ENCODE measurements at regions not wholly inside any gene's neighbourhood (a gene's known extent, or its start where the extent isn't known, plus 50 kb on each side); places are given as distances from the start of the nearest gene placed in this dataset.
"Not testable (repeated sequence)": the region's sequence is repeated elsewhere in the genome, so short reads cannot be mapped to it uniquely, and the experiment has no call there.

DNA sequence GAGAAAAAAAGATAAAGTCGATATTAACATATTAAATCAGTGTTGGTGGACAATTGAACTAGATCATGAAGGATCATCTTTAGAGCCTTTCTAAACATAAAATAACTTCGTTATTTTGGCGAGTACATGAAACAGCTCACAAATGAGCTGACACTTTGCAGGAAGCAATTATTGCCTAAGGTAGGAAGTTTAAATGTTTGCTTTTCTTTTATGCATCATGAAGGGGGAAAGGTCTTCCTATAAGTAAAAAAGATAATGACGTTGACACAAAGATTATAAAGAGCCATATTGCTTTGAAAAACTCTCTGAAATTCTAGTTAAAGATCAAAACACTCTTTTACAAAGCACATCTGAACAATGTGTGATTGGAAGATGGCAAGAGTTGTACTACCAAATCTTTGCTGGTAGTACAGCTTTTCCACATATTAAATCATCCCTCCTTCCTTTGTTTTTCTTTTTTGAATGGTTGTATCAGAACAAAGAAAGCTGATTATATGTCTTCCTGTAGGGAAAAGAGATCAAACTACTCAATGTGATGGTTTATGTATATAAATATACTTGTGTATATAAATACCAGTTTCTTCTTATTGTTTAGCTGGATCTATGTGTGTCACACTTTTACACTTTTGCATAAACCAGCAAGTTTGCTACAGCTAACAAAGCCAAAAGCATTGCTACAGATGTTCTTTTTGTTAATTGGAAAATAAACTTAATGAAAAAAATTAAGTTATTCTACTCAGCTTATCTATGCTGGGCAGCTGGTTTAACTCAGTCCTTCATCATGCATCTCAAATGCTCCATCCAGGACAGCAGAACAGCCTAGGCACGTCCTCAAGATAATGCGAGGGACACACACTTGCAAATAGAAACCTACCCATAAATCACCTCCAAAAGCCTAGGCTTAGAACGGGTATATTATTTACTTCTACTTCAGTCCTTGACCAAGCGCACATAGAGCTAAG is 850.8 kb upstream of the ROBO1 start:
- DNase-seq (ENCODE audit: low read depth in 2 of 2), result no peak

DNA sequence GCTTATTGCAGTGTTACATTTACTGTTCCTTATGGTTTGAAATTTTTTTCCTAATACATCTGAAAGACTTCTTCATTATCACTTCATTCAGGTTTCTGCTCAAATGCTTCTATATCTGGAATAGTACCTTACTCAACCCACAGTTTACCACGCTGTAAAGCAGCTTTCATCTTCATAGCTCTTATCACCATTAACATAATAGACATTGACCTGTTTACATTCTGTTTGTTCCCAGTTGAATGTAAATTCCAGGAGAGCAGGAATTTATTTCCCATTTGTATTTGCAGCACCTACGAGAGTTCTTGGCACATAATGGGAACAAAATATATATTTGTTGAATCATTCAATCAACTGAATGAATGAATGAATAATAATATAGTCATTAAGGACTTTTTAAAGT is 844.6 kb upstream of the ROBO1 start:
- no peak for DNase-seq (ENCODE audit: low read depth in 2 of 2)

DNA sequence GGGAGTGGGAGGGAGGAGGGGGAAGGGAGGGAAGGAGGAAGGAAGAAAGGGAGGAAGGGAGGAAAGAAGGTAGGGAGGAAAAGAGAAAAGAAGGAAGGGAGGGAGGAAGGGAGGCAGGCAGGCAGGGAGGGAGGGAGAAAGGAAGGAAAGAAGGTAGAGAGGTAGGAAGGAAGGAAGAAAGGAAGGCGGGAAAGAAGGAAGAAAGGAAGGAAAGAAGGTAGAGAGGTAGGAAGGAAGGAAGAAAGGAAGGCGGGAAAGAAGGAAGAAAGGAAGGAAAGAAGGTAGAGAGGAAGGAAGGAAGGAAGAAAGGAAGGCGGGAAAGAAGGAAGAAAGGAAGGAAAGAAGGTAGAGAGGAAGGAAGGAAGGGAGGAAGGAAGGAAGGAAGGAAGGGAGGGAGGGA is 840.3 kb upstream of the ROBO1 start:
- not testable (repeated sequence) for DNase-seq (ENCODE audit: low read depth in 2 of 2)

DNA sequence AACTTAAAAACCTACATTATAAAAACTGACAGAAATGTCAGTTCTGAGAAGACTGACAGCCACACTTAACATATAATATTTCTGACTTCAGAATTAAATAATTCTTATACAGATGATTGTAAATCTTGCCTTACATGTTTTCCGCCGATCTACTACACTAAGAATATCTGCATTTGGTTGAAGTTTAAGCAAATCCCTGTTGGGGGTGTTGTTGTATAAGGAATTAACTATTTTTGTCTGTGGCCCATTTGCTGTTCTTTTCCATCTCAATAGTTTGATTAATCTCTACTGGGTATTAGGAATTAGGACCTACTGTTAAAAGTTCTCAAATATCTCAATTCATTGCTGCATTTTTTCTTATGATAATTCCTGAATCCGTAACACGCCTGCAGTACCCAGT is 838.3 kb upstream of the ROBO1 start:
- DNase-seq (ENCODE audit: low read depth in 2 of 2), result no peak

DNA sequence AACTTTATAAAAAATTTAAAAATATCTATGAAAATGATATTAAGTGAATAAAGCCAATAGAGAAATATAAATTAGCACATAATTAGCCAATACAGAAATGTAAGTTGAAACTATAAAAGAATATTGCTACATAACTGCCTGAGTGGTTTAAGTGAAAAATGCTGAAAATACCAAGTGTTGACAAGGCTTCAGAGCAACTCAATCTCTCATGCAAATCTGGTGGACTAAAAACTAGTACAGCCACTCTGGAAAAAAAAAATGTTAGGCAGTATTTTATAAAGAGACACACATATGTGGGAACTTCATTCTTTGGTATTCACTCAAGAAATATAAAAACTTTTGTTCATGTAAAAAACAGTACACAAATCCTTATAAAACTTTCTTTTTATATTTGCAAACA is 833.7 kb upstream of the ROBO1 start:
- DNase-seq (ENCODE audit: low read depth in 2 of 2), result no peak

DNA sequence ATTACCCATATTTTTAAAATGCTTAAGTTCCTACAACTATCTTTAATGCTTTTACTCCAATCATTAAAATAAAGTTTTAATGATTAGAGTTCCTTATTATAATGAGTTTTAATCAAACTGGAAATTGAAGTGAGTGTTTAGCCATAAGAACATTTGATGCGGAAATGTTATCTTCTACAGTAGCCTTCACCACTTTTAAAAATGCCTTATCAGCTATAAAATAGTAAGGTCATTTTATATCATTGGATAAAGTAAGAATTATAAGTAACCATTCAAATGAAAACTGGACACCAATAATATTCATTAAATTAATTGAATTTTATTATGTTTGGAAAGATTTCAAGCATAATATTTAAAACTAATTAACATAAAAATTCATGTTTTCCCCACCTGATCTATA is 825.0 kb upstream of the ROBO1 start:
- no peak for DNase-seq (ENCODE audit: low read depth in 2 of 2)

DNA sequence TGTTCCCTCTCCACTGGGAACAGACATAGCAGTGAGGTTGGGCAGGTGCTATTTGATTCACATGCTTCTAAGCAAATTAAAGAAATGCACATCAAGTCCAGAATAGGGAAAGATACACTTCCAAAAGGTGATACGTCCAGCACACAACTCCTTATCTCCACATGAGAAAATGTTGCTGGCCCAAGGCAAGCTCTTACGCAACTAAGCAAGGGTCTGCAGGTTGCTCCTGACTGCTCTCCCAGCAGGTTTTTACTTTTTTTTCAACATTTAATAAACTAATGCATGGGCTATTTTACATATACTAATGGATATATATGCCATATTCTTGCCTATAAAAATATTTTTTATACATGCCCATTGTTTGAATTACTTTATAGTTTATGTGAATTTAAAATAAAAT is 818.5 kb upstream of the ROBO1 start:
- DNase-seq (ENCODE audit: low read depth in 2 of 2), result no peak

DNA sequence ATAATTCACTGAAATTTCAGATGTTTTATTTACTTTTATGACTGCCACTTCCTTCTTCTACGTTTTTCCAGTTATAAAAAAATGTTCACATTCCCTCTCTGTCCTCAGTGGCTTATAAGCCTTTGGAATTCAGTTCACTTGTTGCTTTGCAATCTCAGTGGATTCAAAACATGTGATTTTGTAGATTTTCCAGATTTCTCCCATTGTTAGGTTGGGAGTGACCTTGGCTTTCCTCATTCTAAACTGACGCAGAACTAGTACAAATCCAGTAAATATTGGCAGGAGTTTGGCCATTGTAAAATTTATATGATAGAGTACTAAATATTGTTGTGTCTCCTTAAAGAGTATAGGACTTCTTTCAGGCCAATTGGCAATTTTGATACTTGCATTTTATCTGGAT is 812.3 kb upstream of the ROBO1 start:
- DNase-seq (ENCODE audit: low read depth in 2 of 2), result no peak

DNA sequence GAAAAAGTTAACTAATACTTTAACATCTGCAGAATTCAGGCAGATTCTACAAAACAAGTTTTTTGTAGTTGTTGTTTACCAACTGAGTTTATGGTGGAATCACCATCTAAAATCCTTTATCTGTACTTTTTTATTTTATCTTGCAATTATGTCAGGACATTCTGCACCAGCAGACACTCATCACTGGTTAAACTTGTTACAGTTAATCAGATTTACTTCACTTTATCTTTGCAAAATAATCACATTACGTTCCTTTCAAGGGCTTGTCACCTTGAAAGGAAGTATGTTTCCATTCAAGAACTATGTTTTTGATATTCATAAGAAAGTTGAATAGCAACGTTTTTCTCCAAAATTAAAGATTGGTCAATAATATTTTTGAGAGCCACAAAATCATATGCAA is 796.6 kb upstream of the ROBO1 start:
- no peak for DNase-seq (ENCODE audit: low read depth in 2 of 2)

DNA sequence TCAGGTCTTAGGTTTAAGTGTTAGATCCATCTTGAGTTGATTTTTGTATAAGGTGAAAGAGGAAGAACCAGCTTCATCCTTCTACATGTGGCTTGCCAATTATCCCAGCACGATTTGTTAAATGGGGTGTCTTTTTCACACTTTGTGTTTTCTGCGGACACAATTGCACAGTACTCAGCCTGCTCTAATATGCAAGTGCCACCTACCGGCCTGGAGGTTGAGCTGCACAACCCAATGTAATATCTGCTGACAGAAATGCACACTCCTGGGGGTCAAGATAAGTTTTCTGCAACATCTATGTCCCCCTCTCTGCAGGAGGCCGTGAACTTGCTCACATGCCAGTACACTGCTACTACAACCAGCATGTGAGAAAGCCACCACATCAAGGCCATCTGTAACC is 791.9 kb upstream of the ROBO1 start:
- DNase-seq (ENCODE audit: low read depth in 2 of 2), result no peak

DNA sequence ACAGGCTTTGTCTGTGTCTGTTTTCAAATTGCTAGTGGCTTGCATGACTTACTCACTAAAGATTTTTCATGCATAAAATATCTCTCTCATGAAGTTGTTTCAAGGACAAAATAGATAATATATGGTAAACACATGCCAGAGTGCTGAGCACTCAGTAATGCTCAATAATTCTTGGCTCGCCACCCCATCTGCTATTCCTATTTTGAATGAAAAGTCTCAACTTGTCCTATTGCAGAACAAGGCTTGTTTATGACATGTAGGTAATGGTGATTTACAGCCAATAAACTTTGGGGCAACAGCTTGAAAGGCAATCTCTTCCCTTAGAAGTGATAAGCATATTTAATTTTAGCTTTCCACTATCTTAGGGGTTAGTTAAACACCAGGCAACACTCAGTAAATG is 789.0 kb upstream of the ROBO1 start:
- DNase-seq (ENCODE audit: low read depth in 2 of 2), result no peak

DNA sequence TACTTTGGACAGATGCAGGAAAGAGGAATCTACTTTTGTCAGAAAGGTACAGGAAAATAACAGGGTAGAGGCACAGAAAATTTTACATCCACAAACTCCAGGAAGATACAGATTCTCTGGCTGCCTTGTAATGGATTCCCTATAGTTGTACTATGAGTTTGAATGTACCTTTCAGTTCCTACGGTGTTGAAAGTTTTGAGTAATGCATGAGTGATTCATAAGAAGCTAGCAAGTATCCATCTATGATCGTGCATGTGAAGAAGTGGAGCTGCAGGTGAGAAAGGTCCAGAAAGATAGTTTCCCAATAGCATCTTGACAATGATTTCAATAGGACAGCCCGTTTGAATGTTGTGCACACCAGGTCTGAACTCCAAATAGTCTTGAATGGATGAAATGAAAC is 786.5 kb upstream of the ROBO1 start:
- no peak for DNase-seq (ENCODE audit: low read depth in 2 of 2)

DNA sequence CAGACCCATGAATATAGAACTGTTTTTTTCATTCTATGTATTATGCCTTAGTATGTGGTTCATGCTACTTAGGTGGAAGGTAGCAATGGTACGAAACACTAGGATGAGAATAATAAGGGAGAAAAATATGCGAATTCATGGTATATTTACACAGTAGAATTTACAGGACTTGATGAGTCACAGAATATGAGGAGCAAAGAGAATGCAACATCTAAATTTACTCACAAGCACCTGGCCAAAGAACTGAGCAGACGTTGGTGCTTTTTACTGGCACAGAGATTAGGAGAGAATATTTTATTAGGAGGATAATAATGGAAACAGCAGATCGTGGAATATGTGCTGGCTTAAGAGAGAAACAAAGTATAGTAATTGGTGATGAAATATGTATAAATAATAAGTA is 785.4 kb upstream of the ROBO1 start:
- no peak for DNase-seq (ENCODE audit: low read depth in 2 of 2)

DNA sequence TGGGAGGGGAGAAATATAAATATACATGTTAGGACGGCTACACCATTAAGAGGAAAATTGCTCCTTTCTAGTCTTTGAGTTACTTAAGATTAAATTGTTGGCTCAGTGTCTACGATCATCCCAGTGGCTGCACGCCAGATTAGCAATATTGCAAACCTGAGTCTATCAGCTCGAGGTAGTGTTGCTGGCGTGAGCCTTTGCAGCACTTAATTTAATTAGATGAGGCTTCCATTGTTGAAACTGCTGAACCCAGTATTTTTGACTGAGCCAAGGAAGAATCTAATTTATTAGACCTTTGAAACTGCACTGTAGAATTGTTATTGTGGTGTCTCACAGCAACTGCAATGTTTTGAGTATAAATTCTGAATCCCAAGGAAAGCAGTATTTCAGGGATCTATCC is 782.4 kb upstream of the ROBO1 start:
- DNase-seq (ENCODE audit: low read depth in 2 of 2), result no peak

DNA sequence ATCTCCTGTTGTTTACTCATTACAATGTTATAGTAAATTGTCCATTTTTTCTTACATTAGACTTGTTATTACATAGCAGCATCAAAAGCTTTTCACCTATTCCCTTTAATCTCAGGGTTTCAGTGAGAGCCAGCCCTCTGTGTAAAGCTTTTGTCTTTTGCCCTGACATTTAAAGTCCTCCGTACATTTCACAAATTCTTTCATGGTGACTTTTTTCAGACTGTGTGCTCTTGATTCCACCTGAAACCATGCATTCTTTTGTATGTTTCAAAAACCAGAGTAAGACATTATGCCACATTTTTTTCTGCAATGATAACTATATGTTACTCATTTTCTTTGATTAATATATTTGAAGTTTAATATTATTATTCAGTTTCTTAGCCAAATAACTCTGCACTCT is 781.4 kb upstream of the ROBO1 start:
- no peak for DNase-seq (ENCODE audit: low read depth in 2 of 2)

DNA sequence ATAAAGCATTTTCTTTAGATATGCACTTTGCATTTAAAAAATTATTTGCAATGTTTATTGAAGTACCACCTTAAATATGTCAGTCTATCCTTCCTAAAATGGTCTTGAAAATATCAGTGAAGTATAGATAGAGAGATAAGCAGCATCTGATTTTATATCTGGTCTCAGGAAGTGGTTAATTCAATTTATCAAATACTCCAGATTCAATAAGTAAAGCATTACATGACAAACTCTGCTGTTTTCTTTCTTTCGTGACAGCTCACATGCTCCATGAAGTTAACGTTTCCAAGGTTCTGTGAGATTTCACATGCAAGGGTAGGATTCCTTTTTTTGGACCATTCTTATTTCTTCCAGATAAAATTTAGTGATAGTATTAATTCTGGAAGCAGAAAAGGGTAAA is 775.4 kb upstream of the ROBO1 start:
- DNase-seq (ENCODE audit: low read depth in 2 of 2), result no peak

DNA sequence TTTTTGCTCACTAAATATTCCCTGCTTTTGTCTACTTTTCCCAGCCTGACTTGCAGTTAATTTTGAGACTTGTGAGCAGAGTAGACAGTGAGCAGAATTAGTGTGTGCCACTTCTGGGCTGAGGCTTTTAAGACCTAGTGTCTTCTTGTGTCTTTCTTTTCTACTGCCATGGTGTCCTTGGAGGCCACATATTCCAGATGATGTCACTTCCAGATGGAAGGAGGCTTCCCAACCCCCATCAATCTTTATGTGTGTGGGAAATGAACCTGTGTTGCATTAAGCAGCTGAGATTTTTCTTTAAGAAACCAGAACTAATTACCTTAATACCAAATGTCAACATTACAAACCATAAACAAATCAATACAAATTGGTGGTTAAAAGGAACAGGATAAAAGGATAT is 774.7 kb upstream of the ROBO1 start:
- no peak for DNase-seq (ENCODE audit: low read depth in 2 of 2)

DNA sequence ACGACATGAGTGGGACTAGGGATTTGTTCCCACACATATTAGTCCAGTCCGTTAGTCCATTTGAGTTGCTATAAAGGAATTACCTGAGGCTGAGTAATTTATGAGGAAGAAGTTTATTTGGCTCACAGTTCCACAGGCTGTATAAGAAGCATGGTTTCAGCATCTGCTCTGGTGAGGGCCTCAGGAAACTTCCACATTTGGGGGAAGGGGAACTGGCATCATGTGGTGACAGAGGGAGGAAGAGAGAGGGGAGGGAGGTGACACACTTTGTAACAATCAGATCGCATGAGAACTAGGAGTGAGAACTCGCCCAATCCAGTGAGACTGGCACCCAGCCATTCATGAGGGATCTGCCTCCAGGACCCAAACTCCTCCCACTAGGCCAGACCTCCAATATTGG is 769.9 kb upstream of the ROBO1 start:
- no peak for DNase-seq (ENCODE audit: low read depth in 2 of 2)

DNA sequence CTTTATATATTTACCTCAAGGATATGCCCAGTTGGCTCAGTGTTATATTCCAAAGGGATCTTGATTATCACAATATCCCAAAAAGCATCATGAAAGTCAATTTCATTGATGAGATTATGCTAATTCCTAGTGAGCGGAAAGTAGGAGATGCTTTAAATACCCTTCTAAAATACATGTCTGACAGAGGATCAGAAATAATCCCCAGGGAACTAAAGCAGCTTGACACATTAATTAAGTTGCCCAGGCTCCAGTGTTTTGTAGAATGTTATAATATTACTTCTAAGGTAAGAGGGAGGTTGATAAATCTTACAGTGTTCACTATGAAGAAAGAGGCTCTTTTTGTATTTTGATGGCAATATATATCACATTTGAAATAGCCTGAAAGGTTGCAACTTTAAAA is 767.5 kb upstream of the ROBO1 start:
- no peak for DNase-seq (ENCODE audit: low read depth in 2 of 2)

DNA sequence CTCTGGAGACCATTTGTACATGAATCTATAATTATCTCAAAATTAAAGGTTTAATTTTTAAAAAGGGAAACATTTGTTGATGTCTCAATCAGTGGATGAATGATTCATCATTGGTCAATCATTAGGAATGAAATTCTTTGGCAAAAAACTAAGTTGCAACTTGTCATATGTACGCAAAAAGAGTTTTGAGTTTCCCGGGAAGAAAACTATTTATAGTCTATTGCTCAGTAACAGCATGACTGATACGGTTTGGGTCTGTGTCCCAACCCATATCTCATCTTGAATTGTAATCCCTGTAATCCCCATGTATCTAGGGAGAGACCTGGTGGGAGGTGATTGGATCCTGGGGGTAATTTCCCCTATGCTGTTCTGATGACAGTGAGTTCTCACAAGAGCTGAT is 765.8 kb upstream of the ROBO1 start:
- DNase-seq (ENCODE audit: low read depth in 2 of 2), result no peak

DNA sequence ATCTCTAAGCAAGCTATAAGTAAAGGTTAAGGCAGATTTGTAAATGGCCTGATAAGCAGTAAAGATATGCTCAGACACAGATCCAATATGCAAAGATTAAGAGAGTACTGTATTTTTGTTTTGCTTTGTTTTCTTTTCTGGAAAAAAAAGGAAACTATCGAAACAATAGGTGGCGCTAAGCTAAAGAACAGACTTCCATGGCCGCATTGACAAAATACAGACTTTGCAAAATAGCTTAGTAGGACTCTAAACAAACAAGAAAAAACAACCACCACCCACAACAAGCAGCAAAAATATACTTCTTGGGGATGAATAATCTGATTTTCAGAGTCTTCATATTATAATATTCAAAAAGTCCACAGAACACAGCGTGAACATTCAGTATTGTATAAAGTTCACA is 758.4 kb upstream of the ROBO1 start:
- no peak for DNase-seq (ENCODE audit: low read depth in 2 of 2)

DNA sequence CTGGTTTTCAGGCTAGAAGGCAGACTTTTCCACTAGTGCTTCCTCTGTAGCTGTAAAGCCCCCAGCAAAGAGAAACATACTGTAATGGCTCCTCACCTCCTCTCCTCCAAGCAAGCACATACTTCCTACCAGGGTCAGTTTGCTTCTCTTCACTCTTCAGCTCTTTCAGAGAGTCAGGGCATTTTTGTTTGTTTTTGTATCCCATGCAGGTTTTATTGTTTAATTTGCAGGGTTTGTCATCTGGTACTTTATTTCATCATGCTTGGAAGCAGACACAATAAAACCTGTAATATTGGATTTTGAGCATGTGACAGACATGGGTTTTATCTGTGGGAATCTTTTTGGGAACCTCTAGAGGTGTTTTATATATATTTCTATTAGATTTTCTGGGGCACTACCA is 753.3 kb upstream of the ROBO1 start:
- DNase-seq (ENCODE audit: low read depth in 2 of 2), result no peak

DNA sequence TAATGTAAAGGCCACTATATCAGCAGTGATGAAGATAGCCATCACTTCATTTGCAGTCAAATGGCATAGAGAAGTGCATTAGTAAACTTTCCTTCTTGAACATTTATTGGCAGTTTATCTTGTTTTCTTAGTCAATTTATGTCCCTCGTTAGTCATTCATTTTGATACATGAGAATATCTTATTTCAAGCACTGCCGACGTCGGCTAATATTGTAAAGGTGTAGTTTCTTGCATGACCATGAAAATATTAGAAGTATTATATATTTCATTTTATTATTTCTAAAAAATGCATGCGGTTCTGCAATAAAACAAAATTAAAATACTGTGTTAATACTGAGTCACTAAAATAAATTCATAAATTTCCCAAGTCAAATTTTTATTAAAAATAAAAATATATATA is 751.6 kb upstream of the ROBO1 start:
- DNase-seq (ENCODE audit: low read depth in 2 of 2), result no peak

DNA sequence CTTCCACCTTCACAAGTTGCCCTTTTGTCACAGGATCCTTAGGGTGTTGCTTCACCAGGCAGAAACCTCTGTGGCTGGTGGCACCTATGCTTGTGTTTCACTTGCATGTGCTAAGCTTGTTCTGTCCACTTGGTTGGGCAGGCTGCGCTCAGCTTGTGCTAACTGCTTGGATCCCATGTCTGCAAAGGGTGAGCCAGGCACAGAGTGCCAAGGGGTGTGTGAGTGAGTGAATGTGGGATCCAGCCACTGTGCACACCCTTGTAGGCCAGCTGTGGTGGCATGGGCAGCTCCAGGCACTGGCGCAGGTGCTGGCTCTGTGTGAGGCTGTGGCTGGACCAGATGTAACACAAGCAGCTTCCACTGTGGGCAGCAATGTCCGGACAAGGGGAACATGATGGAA is 728.7 kb upstream of the ROBO1 start:
- DNase-seq (ENCODE audit: low read depth in 2 of 2), result no peak

All from stimulated activated CD4-positive, alpha-beta T cell treated with anti-CD3 and anti-CD28 coated beads, Interleukin-15, amount 100 ng/mL, for 48 hours (primary cell).